CD4-positive, alpha-beta T cell treated with Interferon alpha-2 for 1 hour (primary cell): ENCODE measurements at regions not wholly inside any gene's neighbourhood (a gene's known extent, or its start where the extent isn't known, plus 50 kb on each side); places are given as distances from the start of the nearest gene placed in this dataset.

Source experiments
- DNase-seq, 2 donors: peaks; one replicate each; pipeline ENCODE4 v3.0.0-alpha.2; 2020 to 2022

DNA sequence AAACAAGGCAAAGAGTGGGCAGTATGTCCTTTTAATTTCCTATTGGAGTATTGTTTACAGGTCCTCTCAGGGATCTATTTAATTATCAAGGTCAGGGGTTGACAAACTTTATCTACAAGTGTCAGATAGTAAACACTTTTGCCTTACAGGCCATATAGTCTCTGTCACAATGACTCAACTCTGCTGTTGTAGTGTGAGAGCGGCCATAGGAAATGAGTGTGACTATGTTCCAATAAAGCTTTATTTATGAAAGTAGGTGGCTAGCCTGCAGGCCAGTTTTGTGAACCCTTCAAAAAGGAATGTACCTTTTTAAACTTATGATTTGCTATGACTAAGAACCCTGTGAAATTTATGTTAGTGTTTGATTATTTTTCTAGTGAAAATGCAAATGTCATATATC, 156.1 kb downstream of the GPAT3 start:
- no peak for DNase-seq

DNA sequence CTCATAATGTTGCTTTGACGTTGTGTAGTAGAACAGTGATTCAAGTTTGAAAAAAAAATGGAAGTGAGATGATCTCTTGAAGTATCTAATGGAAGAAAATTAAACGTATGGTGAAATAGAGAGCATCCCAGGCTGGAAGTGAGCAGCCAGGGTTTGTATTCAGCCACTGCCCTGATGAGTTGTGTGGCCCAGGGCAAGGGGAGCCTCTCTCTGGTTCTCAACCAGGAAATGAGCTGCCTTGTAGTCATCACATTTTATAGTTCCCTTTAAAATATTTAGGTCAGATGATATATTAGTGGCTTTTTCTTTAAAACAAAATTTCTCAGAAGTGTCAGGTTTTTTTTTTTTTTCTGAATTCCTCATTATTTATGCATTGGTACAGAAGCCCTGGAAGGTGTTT, 150.3 kb downstream of the GPAT3 start:
- no peak for DNase-seq

DNA sequence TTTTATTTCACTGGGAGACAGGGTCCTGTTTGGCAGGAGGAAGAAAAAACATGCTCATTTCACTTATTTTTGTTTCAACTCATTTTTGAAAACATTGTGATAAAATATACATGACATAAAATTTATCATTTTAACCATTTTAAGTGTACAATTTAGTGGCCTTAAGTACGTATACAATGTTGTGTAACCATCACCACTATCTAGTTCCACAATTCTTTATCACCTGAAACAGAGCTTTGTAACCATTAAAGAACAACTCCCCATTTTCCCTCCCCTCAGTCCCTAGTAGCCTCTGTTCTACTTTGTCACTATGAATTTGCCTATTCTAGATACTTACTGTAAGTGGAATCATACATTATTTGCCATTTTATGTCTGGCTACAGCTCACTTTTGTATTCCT, 143.8 kb downstream of the GPAT3 start:
- DNase-seq: no peak

DNA sequence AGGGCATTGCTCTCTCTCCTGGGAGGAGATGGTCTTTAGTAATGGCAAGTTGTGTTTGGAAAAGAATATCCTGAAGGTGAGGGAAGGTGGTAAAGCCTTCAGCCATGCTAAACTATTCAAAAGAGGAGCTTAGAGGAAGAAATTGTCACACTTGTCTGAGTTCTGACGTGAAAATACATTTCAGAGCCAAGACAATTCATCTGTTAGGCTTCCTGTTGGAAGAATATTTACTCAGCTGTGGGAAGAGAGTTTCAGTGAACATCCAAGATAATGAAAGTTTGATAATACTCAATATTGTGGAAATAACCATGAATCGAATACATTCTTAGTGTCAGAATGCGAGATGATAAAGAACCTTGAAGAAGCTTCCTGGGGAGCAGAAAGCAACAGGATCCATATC, 143.3 kb downstream of the GPAT3 start:
- DNase-seq: no peak

DNA sequence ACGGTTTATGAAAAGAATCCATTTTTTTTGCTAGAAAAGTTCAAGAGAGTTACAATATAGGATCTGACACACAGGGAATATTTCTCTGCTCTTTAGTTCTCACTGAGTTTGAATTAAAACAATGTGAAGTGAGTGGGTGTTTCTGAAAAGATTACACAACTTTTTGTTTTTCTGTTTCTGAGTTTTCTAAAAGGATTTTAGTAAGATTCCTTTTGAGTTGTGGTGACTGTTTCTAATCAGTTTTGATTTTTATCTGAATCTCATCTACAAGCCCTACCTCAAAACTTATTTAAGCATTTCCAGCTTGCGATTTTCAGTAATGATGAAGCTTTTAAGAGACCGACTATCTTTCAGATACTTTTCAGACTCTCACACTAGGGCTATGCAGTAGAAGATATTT, 141.7 kb downstream of the GPAT3 start:
- no peak for DNase-seq

DNA sequence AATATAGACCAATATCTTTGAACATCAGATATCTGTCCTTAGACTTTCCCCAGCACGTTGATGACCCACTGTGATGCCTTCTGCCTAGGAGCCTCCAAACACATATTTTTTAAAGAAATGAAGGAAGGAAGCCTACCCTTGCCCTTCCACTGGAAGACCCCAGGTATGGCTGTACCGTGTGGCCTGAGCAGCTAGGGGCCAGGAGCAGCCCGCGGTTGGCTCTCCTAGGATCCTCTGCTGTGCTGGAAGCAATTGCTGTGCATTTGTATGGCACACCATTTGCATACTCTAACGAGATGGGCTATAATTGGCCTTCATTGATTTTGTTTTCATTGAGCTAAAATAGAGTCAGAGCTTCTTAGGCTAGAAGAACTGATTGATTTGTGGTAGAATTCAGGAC, 128.8 kb downstream of the GPAT3 start:
- no peak for DNase-seq

DNA sequence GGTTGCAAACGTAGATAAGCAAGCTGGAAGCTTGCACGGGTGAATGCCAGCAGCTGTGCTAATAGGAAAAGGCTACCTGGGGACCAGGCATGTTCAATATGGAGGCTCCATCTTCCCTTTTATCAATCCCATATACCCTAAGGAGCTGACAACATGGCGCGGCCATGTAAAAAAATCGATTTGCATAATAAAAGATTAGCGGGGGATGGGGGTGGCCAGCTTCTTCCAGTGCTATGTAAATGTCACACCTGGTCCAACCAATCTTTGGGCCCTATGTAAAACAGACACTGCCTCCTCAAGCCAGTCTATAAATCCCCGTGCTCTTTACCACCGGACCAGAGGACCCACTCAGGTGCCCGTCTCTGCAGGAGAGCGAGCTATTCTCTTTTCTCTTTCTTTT, 128.2 kb downstream of the GPAT3 start:
- no peak for DNase-seq

DNA sequence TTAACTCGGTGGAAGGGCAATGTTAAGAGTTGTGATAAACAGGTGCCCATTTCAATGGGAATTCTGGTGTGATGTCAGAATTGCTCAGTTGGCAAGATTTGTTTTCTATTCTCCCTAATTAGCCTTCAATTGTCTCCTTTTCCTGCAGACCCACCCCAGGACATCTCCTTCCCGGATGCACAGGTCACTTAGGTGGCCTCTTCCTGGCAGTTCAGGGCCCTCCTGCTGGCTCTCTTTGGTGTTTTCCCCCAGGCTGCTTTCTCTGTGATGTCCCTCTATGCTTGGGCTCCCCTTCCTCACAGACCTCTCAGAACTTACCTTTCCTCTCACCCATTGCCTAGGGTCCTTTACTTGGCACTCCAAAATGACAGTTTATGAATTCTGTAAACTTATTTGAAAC, 126.3 kb downstream of the GPAT3 start:
- DNase-seq: no peak

DNA sequence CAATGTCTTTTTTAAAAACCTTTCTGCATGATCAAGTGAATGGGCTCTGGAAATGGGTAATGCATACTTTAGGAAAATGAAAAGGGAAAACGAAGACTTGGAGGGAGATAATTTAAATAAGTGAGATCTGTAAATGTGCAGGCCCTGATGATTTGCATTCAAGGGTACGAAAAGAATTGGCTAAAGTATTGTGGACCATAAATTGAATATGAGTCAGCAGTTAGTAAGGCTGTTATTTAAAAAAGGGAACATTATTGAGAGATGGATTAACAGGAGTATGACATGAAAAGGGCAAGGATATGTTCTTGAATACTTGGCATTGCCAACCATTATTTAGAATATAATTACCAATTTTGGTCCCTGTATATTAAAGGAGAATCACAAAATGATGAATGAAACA, 125.5 kb downstream of the GPAT3 start:
- no peak for DNase-seq

DNA sequence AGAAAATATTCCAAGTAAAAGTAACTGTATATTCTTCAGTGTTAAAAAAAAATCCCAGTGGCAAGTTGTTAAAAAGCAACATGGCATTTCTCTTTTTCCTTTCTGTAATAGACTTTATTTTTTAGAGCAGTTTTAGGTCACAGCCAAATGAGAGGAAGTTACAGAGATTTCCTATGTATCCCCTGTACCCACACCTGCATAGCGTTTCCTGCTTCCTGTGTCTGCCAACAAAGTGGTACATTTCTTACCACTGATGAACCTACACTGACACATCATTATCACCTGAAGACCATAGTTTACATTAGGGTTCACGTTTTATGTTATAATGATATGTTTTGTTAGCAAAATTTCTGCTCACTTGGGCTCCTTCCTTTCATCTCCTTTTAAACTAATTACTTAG, 124.7 kb downstream of the GPAT3 start:
- DNase-seq: no peak

DNA sequence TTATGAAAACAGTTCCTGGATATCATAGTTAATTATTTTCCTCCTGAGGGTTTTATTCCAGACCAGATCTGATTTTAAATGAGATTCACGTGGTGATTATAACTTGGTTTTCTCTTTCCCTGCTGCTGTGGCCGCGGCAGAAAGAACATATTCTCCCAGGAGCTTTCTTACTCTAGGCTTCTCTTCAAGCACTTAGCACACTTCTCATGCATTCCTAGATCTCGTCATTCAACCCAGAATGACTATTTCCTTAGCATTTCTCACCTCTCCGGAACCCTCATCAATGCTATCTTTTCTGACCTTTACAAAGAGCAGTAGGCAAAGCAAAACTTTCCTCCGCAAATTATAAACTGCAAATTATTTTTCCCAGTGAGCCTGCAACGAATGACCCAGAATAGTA, 122.9 kb downstream of the GPAT3 start:
- no peak for DNase-seq

DNA sequence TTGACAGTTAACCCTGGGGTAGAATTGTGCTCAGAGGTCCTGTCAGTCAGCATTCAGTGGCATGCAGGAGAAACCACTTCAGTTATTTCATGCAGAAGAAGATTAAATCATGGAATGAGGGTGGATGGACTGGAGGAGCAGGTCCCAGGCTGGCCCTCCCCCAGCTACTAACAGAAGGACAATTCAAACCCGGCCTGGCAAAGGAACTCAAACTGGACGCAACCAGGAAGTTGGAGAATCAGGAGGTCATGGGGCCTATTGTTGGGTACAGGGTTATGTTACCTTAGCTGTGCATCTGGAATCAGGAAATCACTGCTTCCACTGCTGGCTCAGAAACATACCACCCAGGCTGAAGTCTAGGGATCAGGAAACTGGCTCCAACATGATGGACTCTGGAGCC, 121.4 kb downstream of the GPAT3 start:
- no peak for DNase-seq
